Endothelial cell of umbilical vein (primary cell): ENCODE measurements at regions not wholly inside any gene's neighbourhood (a gene's known extent, or its start where the extent isn't known, plus 50 kb on each side); places are given as distances from the start of the nearest gene placed in this dataset.

Source experiments
- EZH2 ChIP-seq: IDR thresholded peaks from 2 replicates; pipeline ENCODE4 v1.6.1; 2012; ENCODE audit warnings: borderline replicate concordance, low read depth, mild to moderate bottlenecking, moderate library complexity, low read length, inconsistent platforms; ENCODE audit not compliant: severe bottlenecking
- MAX ChIP-seq: IDR thresholded peaks from 2 replicates; pipeline ENCODE4 v1.6.1; 2011; ENCODE audit not compliant: insufficient read depth, insufficient read length
- POLR2A ChIP-seq: IDR thresholded peaks from 2 replicates; pipeline ENCODE4 v1.6.1; 2012; ENCODE audit warnings: low read depth, mild to moderate bottlenecking, control low read depth, low read length
- TF ChIP-seq, protein P1 (sequence below), 2 donors: IDR thresholded peaks; 1 replicate in 1 of 2; 2 replicates in 1 of 2; pipeline ENCODE4 v1.5.1; 2011; ENCODE audit warnings: low read length in 2 of 2, mild to moderate bottlenecking in 2 of 2, moderate library complexity in 2 of 2, control low read depth in 1 of 2, inconsistent platforms in 1 of 2, low read depth in 1 of 2; ENCODE audit not compliant: insufficient read depth in 1 of 2; ENCODE audit errors: extremely low read depth in 1 of 2

- TF ChIP-seq POLR2A: no peak
- TF ChIP-seq, protein P1, sequence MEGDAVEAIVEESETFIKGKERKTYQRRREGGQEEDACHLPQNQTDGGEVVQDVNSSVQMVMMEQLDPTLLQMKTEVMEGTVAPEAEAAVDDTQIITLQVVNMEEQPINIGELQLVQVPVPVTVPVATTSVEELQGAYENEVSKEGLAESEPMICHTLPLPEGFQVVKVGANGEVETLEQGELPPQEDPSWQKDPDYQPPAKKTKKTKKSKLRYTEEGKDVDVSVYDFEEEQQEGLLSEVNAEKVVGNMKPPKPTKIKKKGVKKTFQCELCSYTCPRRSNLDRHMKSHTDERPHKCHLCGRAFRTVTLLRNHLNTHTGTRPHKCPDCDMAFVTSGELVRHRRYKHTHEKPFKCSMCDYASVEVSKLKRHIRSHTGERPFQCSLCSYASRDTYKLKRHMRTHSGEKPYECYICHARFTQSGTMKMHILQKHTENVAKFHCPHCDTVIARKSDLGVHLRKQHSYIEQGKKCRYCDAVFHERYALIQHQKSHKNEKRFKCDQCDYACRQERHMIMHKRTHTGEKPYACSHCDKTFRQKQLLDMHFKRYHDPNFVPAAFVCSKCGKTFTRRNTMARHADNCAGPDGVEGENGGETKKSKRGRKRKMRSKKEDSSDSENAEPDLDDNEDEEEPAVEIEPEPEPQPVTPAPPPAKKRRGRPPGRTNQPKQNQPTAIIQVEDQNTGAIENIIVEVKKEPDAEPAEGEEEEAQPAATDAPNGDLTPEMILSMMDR (IDR thresholded peaks at IDR 0.05; ENCODE audit: extremely low read depth in 1 of 2, insufficient read depth in 1 of 2, low read depth in 1 of 2, low read length in 2 of 2): no peak
- no peak for TF ChIP-seq EZH2
- no peak for TF ChIP-seq MAX
Observed at GRCh38 chr7:68393051-68393450, 1205.2 kb upstream of the AUTS2 start.
